Left renal pelvis (tissue), 4 donors: ENCODE measurements at regions not wholly inside any gene's neighbourhood (a gene's known extent, or its start where the extent isn't known, plus 50 kb on each side); places are given as distances from the start of the nearest gene placed in this dataset.

Source experiments
- DNase-seq, 4 donors: peaks; one replicate each; pipeline ENCODE4 v3.0.0-alpha.2; 2013; ENCODE audit warnings: low read depth in 4 of 4, low spot score in 3 of 4

DNA sequence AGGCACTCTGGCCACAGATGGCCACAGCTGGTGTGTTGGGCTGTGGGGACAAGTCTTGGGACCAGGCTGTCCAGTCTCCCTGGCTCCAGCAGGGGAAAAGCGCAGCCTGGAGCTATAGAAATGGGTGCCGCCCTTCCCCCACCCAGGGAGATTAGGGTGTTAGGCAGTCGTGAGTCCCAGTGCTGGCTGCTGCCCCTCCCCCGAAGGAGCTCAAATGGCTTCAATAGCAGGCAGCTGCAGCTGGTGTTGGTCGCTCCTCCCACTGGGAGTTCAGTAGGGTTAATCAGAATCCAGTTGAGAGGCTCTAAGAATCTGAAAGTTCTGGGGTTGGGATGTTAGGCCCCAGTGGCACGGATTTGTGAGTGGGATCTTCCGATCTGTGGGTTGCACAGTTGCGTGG is 595.6 kb upstream of the PKN2 start:
- no peak for DNase-seq

DNA sequence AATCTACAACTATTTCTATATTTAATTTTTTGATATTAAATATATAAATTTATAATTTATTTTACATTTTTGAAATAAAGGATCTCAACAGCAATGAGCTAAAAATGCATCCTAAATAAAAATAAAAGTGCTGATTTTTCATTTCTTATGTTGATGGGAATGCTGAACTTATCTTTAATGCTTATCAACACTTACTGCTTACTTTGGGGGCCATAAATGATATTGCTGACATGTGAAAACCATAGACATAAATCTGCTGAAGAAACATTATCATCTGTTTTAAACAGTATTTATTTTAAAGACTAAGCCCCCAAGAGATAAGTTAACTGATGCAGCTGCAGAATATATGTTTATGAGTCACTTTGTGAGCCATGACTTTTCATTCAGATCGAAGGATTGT is 594.1 kb upstream of the PKN2 start:
- no peak for DNase-seq

DNA sequence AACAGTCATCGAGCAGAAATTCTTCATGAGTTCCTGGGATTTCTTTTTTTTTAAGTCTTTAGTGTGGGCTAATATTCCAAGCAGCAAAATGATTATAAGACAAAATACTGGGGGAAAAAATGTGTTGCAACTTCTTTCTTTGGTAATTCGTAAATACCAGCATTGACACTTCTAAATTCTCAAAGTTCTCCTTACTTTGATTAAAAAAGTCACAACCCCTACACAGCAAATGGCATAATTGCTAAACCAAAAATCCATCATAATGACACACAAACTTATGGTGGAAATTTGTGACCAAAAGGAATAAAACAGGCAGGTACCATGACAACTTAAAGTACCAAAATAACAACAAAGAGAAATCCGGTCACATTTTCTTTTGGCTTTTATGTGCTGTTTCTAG is 585.2 kb upstream of the PKN2 start:
- DNase-seq = no peak

DNA sequence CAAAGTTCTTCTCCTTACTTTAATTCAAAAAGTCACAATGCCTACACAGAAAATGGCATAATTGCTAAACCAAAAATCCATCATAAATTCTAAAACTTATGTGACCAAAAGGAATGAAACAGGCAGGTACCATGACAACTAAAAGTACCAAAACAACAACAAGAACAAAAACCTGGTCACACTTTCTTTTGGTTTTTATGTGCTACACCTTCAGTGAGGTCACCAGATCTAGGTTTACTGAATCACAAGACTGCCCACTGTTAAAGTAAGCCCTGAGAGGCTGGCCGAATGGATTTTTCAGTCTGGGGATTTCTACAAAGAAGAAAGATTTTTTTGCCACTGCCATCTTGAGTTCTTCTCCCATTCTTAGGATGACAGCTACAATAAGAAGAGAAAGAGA is 583.0 kb upstream of the PKN2 start:
- no peak for DNase-seq

DNA sequence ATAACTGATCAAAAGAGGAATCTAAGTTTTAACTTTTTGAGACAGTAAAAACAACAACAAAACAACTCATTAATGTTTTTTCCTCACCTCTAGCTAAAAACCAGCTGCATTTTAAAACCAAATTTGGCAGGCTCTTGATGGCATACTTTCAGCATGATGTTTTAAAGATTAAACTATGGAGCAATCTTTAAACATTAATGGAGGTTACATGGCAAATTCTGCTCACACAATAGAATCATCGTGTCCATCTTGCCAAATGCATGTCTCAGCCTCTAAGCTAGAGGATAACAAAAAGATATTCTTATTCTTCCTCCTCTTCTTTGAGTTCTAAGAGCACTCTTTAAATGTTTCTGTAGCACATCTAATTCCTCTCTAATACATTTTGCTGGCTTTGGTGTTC is 579.8 kb upstream of the PKN2 start:
- no peak for DNase-seq

DNA sequence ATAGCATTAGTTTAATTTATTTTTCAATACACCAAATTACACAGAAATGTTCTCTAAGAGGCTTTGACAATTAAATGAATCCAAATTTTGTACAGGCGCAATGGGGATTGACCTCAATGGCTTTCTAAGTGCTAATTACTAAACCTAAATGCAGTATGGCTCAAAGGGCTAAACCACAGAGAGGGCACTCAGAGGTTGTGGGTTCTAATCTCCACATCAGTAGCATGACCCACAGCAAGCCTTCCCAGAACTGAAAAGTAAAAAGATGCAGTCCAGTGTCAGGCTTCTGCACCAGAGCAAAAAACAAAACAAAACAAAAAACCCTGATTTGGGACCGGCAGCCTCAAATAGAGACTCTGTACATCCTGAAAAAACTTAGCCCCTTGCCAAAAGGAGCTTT is 579.2 kb upstream of the PKN2 start:
- DNase-seq = no peak

DNA sequence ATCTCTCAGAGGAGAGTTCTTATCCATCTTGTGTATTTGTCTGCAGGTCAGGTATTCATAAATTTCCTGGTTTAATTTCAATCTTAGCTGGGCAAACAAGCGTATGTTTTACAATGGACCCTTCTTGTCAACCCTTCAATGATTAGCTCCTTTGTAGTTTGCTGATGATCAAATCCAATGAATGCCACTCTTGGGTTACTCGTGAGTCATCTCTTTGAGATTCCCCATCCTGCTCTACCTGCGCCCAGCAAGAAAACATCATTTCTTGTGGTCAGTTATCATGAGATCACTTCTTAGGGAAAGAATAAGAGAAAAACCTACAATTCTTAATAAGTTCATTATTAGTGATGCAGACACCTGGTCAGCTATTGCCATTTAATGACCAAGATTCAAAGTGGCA is 572.3 kb upstream of the PKN2 start:
- no peak for DNase-seq

DNA sequence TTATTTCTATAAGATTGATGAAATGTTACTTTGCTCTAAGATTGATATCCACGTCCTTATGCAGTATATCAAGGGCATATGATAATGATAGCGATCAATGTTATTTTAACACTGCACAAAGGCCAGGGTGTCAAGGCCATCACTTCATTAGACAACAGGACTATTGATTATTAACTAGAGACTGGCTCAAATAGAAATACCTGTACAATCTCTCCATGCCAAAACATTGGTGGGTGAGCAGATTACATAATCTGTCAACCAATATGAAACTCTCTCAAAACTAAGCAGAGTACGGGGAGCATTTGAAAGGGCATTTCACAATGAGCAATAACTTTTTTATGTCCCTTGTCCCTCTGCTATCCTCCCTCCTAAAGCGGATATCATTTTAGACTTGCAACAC is 566.5 kb upstream of the PKN2 start:
- DNase-seq = no peak

DNA sequence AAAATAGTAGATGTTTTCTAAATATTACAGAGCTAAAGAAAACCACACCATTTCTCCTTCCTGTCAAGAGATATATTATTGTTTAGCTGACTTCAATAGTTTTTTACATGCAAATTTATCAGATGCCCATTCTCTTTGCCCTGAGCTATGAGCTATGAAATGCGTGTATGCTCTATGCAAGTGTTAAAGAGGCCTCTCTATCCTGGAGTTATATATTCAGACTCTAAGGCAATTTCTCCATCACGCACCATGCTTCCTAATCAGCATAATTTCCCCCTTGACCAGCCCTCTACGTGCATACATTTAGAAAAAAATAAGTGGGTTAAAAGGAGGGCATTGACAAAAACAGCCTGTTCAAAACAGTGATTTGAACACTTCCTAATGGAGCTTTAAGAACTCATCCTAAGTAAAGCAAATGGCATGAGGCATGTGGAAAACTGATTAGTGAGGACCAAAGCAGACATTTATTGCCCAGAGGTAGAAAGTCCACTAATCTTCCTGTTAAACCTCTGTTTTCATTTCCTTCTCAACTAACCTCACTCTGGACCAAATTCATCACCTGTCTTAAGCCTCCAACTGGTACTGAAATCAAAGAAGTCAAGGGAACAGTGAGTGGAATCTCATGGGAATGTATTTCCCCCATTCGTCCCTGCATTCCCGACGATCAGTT is 565.8 kb upstream of the PKN2 start:
- no peak for DNase-seq

DNA sequence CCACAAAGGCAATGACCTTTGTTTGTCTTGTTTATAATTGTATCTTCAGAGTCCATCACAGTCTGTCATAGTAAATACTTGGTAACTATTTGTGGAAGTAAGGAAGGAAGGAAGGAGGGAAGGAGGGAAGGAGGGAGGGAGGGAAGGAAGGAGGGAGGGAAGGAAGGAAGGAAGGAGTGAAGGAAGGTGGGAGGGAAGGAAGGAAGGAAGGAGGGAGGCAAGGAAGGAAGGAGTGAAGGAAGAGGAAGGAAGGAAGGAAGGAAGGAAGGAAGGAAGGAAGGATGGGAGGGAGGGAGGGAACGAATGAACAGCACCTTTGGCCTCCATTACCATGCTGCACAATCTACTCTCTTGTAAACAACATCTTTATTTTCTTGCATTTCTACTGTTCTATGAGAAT is 559.5 kb upstream of the PKN2 start:
- no peak for DNase-seq

DNA sequence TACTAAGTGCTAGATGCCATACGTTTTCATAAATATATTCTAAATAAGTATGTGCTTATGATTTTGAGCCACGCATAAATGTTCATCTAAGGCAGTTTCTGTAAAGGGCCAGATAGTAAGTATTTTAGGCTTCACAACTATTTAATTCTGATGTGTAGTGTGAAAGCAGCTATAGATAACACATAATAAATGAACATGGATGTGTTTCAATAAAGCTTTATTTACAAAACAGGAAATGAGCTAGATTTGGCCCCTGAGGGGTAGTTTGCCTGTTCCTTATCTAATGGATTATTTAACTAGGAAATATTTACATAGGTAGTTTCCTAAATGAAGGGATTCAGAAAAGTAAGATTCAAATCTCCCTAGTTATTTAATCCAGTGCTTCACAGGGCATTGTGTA is 557.6 kb upstream of the PKN2 start:
- no peak for DNase-seq

DNA sequence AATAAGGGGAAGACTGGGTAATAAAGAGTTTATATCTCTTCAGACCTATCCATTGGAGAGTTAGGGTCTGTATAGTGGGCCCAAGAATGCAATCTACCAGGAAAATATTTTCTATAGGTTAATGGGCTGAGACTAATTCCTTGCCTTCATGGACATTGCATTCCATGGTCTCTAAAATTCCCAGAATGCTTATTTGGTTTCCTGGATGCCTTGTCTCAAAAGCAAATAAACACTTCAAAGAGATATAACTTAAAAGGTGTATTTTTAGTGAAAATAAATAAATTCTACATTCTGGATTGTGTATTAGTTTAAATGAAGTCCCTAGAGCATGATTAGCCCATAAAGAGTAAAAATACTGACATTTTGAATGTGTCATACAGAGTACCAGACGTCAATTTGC is 550.1 kb upstream of the PKN2 start:
- no peak for DNase-seq

DNA sequence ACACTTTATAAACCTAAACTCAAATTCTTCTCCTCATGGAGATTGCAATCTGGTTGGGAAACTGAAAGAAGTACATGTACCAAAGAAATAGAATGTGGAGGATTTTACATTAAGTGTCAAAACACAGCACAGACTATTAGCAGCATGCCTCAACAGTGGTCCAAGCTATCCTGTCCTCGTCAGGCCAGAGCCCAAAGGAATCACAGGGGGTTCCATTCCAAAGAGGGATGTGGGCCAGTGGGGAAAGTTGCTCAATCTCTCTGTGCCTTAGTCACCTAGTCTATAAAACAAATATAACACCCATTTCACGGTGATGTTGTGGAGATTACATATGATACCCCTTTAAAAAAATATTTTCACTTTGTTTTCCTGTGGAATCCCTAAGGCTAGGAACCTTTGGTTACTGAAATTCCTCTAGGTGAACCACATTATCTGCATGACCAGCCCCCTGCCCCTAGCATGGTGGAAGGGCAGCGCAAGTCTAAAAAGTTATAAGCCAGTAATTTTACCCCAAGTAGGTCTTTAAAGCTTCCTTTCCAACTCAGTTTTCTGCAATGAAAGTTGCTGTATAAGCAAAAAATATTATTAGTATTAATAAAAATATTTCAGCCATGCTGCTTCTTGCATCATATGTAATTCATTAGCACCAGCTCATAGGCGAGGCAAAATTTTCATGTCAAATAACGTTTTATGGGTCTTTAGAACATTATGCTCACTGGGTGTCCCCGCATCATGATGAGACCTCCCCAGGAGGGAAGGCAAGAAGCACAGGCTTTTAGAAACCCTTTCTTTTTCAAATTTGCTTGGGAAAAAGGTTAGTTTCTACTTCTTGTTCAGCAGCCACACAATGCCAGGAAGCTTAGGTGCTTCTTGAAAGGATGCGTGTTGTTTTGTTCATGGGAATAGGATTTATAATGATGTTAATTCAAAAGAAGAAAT is 548.8 kb upstream of the PKN2 start:
- DNase-seq = no peak

DNA sequence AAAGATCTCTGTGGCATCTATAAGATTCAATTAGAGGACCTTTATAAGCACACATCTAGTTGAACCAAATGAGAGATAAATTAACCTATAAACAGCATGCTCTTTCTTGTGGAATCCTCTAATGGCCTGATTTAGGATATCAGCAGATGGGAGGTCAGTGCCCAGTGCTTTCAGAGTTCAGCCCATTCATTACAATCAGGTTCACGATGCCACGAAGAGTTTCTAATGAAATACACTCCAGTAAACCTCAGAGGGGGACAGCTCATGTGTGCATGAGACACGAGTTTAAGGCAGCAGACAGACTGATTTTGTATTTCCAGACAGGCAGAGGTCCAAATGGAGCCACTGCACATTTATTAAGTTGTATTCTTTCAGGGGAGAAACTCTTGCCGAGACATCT is 544.4 kb upstream of the PKN2 start:
- DNase-seq = no peak

DNA sequence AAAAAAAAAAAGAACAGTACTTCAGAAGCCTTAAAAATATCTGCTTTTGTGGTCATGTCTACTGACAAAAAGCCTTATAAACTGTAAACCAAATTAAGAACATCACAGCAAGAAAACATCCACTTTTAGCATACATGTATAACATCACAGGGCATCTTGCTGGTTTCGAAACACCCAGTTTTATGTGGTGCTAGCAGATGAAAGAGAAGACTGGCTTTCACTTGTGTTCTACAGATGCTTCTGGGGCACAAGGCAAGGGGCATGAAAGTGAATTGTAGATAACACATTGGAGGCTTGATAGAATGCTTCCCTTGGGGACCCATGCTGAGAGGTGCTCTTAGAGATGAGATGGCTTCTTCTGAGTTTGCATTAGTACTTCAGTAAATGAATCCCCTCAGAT is 543.7 kb upstream of the PKN2 start:
- no peak for DNase-seq

DNA sequence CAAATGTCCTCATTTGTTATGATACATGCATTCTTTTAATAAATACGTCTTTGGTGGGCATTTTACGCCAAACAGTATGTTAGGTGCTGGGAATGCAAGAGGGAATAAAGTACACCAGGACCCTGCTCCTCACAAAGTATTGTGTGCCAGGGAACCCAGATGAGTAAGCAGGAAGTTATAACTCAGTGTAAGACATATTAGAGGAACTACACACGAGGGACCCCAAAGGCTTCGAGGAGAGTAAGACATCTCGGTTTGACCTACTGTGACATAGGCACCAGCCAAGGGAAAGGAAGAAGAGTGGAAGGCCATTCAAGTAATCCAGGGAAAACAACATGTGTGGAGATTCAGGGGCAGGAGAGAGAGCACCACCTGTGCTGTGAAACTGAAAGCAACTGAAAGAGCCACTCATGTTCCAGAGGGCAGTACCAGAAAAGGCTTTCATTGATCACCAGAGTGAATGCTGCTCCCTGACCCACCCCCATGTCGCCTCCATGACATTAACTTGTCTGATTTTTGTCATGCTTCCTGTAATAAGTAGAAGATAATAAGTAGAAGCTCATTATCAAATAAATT is 542.5 kb upstream of the PKN2 start:
- no peak for DNase-seq

DNA sequence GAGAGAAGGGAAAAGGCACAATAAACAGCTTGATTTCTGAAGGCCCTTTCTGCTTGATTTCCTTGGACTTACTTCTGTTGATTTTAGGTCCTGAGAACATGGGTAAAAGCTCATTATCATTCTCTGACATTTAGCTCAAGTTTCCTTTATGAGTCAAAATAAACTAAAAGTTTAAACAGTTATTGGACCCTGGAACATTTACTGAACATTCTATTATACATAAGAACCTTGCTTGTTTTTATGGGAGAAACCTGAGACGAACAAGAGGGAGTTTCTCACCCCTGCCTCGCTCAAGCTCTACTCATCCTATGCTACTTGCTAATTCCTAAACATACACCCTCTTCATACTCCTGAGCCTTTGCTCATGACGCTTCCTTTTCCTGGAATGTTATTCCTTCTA is 538.3 kb upstream of the PKN2 start:
- DNase-seq = no peak

DNA sequence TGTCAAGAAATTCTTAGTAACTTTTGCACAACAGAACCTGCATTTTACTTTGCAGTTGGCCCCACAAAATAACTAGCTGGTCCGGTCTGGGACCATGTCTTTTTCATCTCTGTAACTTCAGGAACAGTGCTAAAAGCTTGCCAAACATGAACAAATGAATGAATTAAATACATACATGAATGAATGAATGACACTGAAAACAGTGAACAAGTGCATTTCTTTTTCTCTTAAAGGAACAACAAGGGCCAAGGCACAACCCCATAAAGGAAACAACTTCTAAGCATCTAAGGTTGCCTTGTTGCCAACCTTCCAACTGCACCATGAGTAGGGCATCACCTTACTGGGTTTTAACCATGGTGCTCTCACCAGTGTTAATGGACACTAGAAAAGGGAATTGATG is 534.4 kb upstream of the PKN2 start:
- no peak for DNase-seq

DNA sequence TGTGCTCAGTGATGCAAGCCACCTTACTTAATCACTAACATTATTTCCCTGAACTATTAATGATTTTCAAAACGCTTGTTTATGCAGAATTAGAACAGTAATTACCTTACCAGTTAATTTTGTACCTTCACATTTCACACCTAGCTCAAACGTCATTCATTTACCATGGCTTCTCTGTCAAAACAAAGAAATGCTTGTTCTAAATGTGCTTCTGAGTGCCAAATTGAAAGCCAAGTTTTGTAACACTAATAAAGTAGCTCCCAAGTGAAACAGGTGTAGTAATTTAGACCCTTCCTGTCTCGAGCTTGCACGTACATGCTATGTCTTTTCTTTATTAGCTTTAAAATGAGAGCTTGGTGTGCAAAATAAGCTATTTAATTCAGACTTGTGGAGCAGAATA is 533.7 kb upstream of the PKN2 start:
- no peak for DNase-seq

DNA sequence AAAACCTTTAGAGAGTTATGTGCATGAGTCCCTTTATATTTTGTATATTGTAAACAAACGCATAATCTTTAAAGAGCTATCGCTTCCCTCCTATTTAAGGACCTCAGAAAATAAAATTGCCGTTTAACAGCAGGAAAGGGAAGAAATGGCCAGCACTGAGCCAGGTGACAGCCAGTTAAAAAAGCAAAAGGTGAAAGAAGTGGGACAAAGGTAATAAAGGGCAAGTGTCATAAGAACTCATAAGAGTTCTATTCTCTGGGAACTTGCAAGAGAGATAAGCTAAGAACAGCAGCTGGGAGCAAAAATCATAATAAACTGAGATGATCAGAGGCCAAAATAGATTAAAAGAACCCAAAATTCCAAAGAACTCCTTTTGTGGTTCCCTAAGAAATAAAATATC is 520.9 kb upstream of the PKN2 start:
- DNase-seq = no peak

DNA sequence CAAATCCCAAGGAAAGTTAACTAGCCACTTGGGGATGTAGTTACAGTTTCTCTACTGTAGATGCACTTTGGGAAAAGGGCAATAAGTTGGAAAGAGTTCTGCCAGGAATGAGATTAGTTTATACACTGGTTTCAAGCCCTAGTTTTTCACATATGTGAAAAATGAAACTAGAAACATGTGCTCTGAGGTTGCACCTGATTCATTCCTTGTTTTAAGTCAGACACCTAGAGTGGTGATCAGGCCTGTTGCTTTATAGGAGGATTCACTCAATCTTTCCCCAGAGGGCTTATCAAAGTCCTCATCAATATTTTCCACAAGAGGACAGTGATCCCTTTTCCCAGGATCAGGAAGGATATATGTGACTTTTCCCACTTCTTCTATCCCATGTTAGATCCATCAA is 515.9 kb upstream of the PKN2 start:
- no peak for DNase-seq

DNA sequence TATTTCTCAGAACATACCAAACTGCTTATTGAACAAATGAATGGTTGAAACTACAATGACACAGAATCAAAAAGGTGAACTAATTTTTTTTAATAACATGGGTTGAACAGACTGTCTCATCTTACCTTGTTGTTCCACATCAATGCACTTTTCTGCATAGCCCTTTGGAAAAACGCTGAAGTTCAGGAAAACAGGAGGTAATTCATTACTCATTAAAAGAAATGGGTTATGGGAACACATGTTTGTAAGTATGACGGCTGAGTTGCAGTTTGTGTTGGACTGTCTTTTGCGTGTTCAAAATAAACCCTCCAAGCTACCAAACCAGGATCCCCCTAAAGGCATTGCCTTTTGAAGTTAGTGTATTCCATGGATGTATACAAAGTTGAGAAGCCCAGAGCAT is 514.9 kb upstream of the PKN2 start:
- no peak for DNase-seq
